Activated CD4-positive, alpha-beta T cell treated with anti-CD3 and anti-CD28 coated beads for 24 hours (primary cell): ENCODE measurements at regions not wholly inside any gene's neighbourhood (a gene's known extent, or its start where the extent isn't known, plus 50 kb on each side); places are given as distances from the start of the nearest gene placed in this dataset.
"Not testable (repeated sequence)": the region's sequence is repeated elsewhere in the genome, so short reads cannot be mapped to it uniquely, and the experiment has no call there.

Experiments
- DNase-seq, 2 donors: peaks; one replicate each; pipeline ENCODE4 v3.0.0-alpha.2; 2020; ENCODE audit warnings: low read depth in 2 of 2

DNA sequence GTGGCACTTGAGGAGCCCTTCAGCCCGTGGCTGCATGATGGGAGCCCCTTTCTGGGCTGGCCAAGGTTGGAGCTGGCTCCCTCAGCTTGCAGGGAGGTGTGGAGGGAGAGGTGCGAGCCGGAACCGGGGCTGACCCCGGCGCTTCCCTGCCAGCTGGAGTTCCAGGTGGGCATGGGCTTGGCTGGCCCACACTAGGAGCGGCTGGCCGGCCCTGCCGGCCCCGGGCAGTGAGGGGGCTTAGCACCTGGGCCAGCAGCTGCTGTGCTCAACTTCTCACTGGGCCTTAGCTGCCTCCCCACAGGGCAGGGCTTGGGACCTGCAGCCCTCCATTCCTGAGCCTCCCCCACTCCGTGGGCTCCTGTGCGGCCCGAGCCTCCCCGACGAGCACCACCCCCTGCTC lies 76.4 kb upstream of the FRG2C start:
- not testable (repeated sequence) for DNase-seq

DNA sequence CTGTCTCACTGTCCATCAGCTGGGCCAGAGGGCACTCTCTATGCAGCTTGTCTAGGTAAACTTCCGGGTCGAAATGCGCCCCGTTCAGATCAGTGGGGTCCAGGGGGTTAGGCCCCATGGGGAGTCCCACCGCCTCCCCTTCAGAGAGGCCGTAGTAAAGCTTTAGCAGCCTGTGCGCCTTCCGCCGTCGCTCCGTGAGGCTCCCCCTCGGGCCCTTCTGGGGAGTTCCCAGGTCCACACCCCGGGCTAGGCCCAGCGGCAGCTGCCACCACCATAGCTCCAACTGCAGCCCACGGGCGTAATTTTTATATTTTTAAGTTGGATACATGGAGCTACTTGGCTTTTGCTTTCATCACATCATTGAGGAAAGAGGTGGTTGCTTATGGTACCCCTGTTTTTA lies 73.7 kb upstream of the FRG2C start:
- not testable (repeated sequence) for DNase-seq

DNA sequence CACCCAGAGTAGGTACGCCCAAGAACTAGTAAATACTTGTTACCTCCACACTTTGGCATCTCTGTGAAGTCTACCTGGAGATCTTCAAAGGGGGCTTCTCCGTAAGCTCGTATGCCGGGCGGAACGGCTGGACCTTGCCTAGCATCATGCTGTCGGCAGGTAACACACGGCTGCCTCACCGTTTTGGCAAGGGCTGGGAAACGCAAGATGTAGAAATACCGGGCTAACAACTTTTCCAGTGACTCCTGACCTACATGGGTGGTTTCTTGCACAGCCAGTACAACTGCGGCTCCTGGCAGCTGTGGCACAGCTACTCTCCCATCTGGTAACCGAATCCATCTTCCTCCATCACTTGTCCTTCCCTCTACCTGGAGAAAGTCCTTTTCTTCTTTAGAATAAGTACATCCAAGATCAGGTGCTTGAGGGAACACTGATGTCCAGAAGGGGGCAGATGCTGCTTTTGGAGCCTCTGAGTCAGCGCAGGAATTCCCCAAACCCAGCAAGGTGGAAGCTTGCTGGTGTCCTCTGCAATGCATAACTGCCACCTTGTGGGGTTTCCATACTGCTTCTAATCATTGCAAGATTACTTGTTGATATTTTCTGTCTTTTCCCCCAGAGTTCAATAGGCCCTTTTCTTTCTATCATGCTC lies 59.7 kb upstream of the FRG2C start:
- not testable (repeated sequence) for DNase-seq

DNA sequence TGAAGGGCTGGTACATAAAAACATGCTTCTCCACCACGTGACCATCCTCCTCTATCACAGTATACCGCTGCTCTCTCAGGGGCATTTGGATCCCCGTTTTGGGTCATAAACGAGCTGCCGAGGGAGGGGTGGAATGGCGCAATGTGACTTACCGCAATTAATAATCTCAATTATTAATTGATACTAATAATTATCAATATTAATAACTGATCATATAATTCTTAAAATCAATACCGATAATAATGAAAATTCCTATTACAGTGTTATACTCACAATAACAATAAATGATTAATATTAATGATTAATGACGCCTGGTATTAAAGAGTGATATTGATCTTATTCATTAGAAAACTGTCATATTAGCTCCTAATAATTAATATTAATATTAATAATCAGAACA lies 56.1 kb upstream of the FRG2C start:
- not testable (repeated sequence) for DNase-seq

DNA sequence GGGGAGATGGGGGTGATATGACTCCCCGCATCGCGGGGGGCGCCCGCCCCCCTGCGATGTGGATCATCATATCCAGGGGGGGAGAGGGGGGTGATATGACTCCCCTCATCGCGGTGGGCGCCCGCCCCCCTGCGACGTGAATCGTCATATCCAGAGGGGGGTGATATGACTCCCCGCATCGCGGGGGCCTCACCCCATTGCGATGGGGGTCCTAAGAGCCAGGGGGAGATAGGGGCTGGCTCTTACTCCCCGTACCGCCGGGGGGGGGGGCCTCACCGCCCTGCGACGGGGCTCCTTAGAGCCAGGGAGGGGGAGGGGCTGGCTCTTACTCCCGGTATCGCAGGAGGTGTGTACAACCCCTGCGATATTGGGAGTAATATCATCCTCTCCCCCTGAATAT lies 54.5 kb upstream of the FRG2C start:
- not testable (repeated sequence) for DNase-seq

DNA sequence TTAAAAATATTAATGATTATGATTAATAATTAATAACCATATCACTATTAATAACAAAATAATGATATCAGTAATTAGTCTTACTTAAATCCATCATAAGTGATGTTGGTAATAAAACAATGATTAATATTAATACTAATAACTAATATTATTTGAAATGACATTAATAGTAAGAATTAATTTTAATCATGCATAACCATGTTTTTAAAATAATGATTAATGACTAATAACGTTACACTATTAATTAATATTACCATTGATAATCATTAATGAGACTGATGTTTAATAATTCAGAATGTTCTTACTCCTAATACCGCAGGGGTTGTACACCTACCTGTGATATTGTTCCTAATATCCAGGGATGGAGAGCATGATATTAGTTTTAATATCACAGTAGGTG lies 53.4 kb upstream of the FRG2C start:
- no peak for DNase-seq

DNA sequence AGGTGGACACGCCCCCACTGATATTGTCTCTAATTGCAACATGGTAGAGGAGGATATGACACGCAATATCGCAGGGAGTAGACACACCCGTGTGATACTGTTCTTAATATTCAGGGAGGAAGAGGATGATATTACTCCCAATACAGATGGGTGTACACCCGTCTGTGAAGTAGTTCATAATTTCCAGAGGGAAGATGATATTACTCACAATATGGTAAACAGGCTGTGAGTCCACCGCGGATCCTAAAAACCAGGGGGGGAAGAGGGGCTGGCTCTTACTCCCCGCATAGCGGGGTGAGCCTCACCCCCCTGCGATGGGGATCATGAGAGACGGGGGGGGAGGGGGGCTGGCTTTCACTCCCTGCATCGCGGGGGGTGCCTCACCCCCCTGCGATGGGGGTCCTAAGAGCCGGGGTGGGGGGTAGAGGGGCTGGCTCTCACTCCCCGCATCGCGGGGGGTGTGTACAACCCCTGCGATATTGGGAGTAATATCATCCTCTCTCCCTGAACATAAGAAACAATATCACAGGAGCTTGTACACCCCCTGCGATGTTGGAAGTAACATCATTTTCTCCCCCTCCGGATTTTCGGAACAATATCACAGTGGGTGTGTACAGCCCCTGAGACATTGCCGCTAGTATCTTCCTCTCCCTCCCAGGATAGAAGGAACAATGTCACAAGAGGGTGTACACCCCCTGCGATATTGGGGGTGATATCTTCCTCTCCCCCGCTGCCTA lies 52.2 kb upstream of the FRG2C start:
- not testable (repeated sequence) for DNase-seq
